HUES6 (cell line): ENCODE measurements at regions not wholly inside any gene's neighbourhood (a gene's known extent, or its start where the extent isn't known, plus 50 kb on each side); places are given as distances from the start of the nearest gene placed in this dataset.

Experiments used
- H3K27ac ChIP-seq: 2 replicates; pipeline ENCODE4 v1.7.0; 2013; ENCODE audit warnings: low read depth, mild to moderate bottlenecking, low read length, inconsistent platforms
- H3K27me3 ChIP-seq: 2 replicates; pipeline ENCODE4 v1.6.1; 2013; ENCODE audit warnings: low read length; ENCODE audit not compliant: control insufficient read depth, insufficient read depth
- H3K36me3 ChIP-seq: 2 replicates; pipeline ENCODE4 v1.6.1; 2013; ENCODE audit warnings: low read length; ENCODE audit not compliant: control insufficient read depth, insufficient read depth
- H3K4me1 ChIP-seq: 2 replicates; pipeline ENCODE4 v1.6.1; 2013; ENCODE audit warnings: low read length; ENCODE audit not compliant: control insufficient read depth, insufficient read depth
- H3K4me3 ChIP-seq: 2 replicates; pipeline ENCODE4 v1.5.1; 2013; ENCODE audit warnings: low read depth, low read length
- H3K9ac ChIP-seq: one replicate; pipeline ENCODE4 v1.6.1; 2013; ENCODE audit warnings: mild to moderate bottlenecking, low read length
- H3K9me3 ChIP-seq: 2 replicates; pipeline ENCODE4 v1.6.1; 2013; ENCODE audit warnings: low read depth, low read length; ENCODE audit not compliant: control insufficient read depth, insufficient read depth

GRCh38 chr3:135812057-135812456, 153.5 kb upstream of the PPP2R3A start:
- H3K27ac ChIP-seq: no peak overlapping the region
- H3K9ac ChIP-seq: no peak overlapping the region
- H3K4me1 ChIP-seq: peaks cover 8% of the 10 kb centered on the region; the same call in 1 of the 2 replicates
- H3K27me3 ChIP-seq: peaks cover 3% of the 10 kb centered on the region; the same call in 1 of the 2 replicates
- H3K36me3 ChIP-seq: no peaks in the 10 kb centered on the region
- H3K9me3 ChIP-seq: no peaks in the 10 kb centered on the region
- no peak overlapping the region for H3K4me3 ChIP-seq

GRCh38 chr3:135834465-135834864, 131.1 kb upstream of the PPP2R3A start:
- Histone ChIP-seq H3K9me3 (no peaks in the 10 kb centered on the region), H3K27ac (no peak overlapping the region), H3K4me1 (no peaks in the 10 kb centered on the region), H3K36me3 (no peaks in the 10 kb centered on the region), H3K9ac (no peak overlapping the region), H3K4me3 (no peak overlapping the region), H3K27me3 (no peaks in the 10 kb centered on the region)

- H3K4me3 ChIP-seq: no peak overlapping the region
- no peaks in the 10 kb centered on the region for H3K27me3 ChIP-seq
- H3K36me3 ChIP-seq: no peaks in the 10 kb centered on the region
- no peak overlapping the region for H3K9ac ChIP-seq
- H3K9me3 ChIP-seq: no peaks in the 10 kb centered on the region
- H3K4me1 ChIP-seq: no peaks in the 10 kb centered on the region
- H3K27ac ChIP-seq: no peak overlapping the region
These were observed 127.4 kb upstream of the PPP2R3A start for GRCh38 chr3:135837977-135838631.

GRCh38 chr3:135840436-135840835, 125.1 kb upstream of the PPP2R3A start:
- Histone ChIP-seq H3K27me3 (no peaks in the 10 kb centered on the region), H3K9ac (no peak overlapping the region), H3K4me3 (no peak overlapping the region), H3K36me3 (no peaks in the 10 kb centered on the region), H3K9me3 (no peaks in the 10 kb centered on the region), H3K27ac (no peak overlapping the region), H3K4me1 (no peaks in the 10 kb centered on the region)

- H3K4me3 ChIP-seq: no peak overlapping the region
- no peaks in the 10 kb centered on the region for H3K4me1 ChIP-seq
- no peaks in the 10 kb centered on the region for H3K36me3 ChIP-seq
- no peaks in the 10 kb centered on the region for H3K27me3 ChIP-seq
- no peak overlapping the region for H3K27ac ChIP-seq
- H3K9me3 ChIP-seq: 0 out of 2 replicates have a peak, but pooled peaks cover 3% of the 10 kb centered on the region
- no peak overlapping the region for H3K9ac ChIP-seq
These were observed 121.1 kb upstream of the PPP2R3A start for GRCh38 chr3:135844386-135844785.

GRCh38 chr3:135848051-135848450, 117.5 kb upstream of the PPP2R3A start:
- Histone ChIP-seq H3K9ac (no peak overlapping the region), H3K9me3 (0 out of 2 replicates have a peak, but pooled peaks cover 3% of the 10 kb centered on the region), H3K4me1 (no peaks in the 10 kb centered on the region), H3K27ac (no peak overlapping the region), H3K4me3 (no peak overlapping the region), H3K27me3 (no peaks in the 10 kb centered on the region), H3K36me3 (no peaks in the 10 kb centered on the region)

GRCh38 chr3:135849827-135850226, 115.7 kb upstream of the PPP2R3A start:
- H3K9ac ChIP-seq: no peak overlapping the region
- H3K4me3 ChIP-seq: no peak overlapping the region
- no peaks in the 10 kb centered on the region for H3K36me3 ChIP-seq
- H3K9me3 ChIP-seq: 0 out of 2 replicates have a peak, but pooled peaks cover 3% of the 10 kb centered on the region
- no peak overlapping the region for H3K27ac ChIP-seq
- H3K27me3 ChIP-seq: no peaks in the 10 kb centered on the region
- no peaks in the 10 kb centered on the region for H3K4me1 ChIP-seq

GRCh38 chr3:135851201-135852081, 114.1 kb upstream of the PPP2R3A start:
- Histone ChIP-seq H3K36me3 (no peaks in the 10 kb centered on the region), H3K9me3 (0 out of 2 replicates have a peak, but pooled peaks cover 3% of the 10 kb centered on the region), H3K4me1 (no peaks in the 10 kb centered on the region), H3K27me3 (no peaks in the 10 kb centered on the region), H3K9ac (no peak overlapping the region), H3K4me3 (no peak overlapping the region), H3K27ac (no peak overlapping the region)

- no peaks in the 10 kb centered on the region for H3K27me3 ChIP-seq
- no peaks in the 10 kb centered on the region for H3K4me1 ChIP-seq
- no peaks in the 10 kb centered on the region for H3K9me3 ChIP-seq
- no peak overlapping the region for H3K27ac ChIP-seq
- H3K36me3 ChIP-seq: no peaks in the 10 kb centered on the region
- H3K4me3 ChIP-seq: no peak overlapping the region
- H3K9ac ChIP-seq: no peak overlapping the region
These were observed 111.5 kb upstream of the PPP2R3A start for GRCh38 chr3:135853981-135854380.

- Histone ChIP-seq H3K27ac (no peak overlapping the region), H3K9ac (no peak overlapping the region), H3K36me3 (no peaks in the 10 kb centered on the region), H3K27me3 (peaks cover 3% of the 10 kb centered on the region; the same call in 1 of the 2 replicates), H3K4me1 (no peaks in the 10 kb centered on the region), H3K4me3 (no peak overlapping the region), H3K9me3 (no peaks in the 10 kb centered on the region)
These were observed 104.8 kb upstream of the PPP2R3A start for GRCh38 chr3:135860761-135861160.

- Histone ChIP-seq H3K9me3 (no peaks in the 10 kb centered on the region), H3K27ac (no peak overlapping the region), H3K4me1 (no peaks in the 10 kb centered on the region), H3K4me3 (no peak overlapping the region), H3K36me3 (no peaks in the 10 kb centered on the region), H3K27me3 (peaks cover 3% of the 10 kb centered on the region; the same call in 1 of the 2 replicates), H3K9ac (no peak overlapping the region)
These were observed 103.2 kb upstream of the PPP2R3A start for GRCh38 chr3:135862361-135862760.
